NCI-H526 (cell line): ENCODE measurements at regions not wholly inside any gene's neighbourhood (a gene's known extent, or its start where the extent isn't known, plus 50 kb on each side); places are given as distances from the start of the nearest gene placed in this dataset.

ENCODE experiments used
- DNase-seq, 2 experiments: peaks; one replicate each; lab custom pipeline; 2025; lab: John Stamatoyannopoulos, UW

DNA sequence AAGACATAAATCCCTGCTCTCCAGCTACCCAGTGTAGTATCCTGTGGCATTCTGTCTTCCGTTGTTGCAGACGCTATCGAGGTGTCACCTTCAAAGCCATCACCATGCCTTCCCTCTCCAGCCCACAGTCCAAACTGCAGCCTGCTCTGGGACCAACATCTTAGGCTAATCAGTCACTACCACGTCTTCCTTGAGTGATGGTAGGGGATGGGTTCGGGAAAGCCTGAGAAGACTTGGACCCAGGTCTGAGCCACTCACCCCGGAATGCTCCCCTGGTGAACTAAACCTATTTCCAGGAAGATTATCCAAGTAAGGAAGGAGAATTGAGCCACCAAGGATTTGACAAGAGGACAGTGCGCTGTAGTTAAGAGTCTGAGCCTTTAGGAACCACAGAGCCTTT is 52.9 kb upstream of the IRX1 start:
- no peak for DNase-seq

GRCh38 chr5:3542158-3542557 is 53.5 kb upstream of the IRX1 start:
- DNase-seq = no peak

- DNase-seq = no peak
These were observed 56.7 kb upstream of the IRX1 start for GRCh38 chr5:3538886-3539285.

- peak; percentile 8 to 75 for DNase-seq
These were observed 57.7 kb upstream of the IRX1 start for GRCh38 chr5:3537942-3538341.

DNA sequence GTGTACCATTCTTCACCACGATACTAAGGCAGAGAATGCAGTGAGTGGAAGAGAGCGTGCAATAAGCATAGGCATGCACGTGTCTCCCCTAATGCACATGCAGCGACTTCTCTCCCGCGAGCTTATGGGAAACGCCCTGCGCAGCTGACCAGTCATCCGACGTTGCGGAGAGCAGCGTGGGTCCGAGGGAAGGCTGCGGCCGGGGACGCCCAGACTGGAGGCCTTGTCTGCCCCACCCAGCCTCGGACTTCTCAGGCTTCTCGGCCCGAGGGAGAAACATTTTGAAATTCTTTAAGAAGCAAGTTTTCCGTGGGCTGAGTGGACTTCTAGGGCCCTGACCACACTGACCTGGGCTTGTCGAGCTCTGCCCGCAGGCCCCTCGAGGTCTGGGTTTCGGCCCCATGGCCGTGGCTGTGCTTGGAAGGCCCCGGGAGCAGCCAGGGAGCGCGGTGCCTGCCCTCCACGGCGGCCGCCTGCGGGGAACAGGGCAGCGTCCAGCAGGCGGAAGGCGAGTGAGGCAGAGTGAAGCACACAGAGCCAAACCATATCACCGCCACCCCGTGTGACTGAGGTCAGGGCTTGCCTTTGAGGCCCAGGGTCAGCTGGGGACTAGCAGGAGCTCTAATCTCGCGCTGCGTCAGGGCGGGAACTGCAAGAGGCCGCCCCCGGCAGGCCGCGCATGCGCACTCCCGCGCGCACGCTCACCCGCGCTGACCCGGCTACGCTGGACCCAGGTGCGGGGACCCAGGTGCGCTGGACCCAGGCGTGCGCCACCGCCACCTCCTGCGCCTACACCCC is 60.0 kb upstream of the IRX1 start:
- DNase-seq = no peak

GRCh38 chr5:3534997-3535396 is 60.6 kb upstream of the IRX1 start:
- DNase-seq = no peak

- no peak for DNase-seq
These were observed 64.2 kb upstream of the IRX1 start for GRCh38 chr5:3531320-3531986.

GRCh38 chr5:3530251-3530650 is 65.4 kb upstream of the IRX1 start:
- no peak for DNase-seq

GRCh38 chr5:3526551-3527185 is 69.0 kb upstream of the IRX1 start:
- DNase-seq = no peak

DNA sequence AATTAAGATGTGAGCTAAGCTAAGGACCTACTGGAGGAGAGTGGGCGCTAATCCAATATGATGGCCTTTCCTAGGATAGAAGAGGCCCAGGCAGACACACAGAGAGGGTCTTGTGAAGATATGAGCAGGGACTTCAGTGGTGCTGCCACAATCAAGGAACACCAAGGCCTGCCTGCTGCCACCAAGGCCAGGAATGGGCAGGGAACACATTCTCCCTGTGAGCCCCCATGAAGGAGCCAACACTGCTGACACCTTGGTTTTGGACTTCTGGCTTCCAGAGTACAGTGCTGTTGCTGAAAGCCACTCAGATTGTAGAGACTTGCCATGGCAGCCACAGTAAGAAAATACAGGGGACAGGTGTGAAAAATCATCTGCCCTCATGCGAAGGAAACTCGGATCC is 73.1 kb upstream of the IRX1 start:
- DNase-seq = no peak

GRCh38 chr5:3518576-3518975 is 77.1 kb upstream of the IRX1 start:
- DNase-seq = no peak

DNA sequence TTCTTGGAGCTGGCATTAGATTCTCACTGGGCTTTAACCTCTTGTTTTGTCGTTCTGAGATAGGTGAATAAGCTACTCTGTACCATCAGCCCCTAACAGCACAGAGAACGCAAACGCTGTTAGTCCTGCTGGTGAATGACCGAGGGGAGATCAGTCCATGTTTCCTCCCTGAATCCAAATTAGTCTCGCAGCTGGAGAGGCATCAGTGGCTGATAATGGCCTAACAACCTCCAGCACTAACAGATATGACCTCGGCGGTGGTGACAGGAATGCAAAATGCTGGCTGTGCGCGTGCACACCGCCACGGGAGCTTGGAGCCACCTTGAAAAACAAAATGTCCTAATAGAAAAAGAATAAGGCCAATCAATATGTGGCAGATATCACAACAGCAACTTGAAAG is 77.6 kb upstream of the IRX1 start:
- DNase-seq = no peak

GRCh38 chr5:3517348-3517747 is 78.3 kb upstream of the IRX1 start:
- DNase-seq = no peak

- DNase-seq = peak in 1 of 2 experiments; percentile 17
These were observed 83.1 kb upstream of the IRX1 start for GRCh38 chr5:3512361-3513095.

GRCh38 chr5:3511934-3512333 is 83.7 kb upstream of the IRX1 start:
- DNase-seq = peak; percentile 92

- DNase-seq = no peak
These were observed 84.1 kb upstream of the IRX1 start for GRCh38 chr5:3511519-3511918.

- no peak for DNase-seq
These were observed 84.8 kb upstream of the IRX1 start for GRCh38 chr5:3510642-3511417.

DNA sequence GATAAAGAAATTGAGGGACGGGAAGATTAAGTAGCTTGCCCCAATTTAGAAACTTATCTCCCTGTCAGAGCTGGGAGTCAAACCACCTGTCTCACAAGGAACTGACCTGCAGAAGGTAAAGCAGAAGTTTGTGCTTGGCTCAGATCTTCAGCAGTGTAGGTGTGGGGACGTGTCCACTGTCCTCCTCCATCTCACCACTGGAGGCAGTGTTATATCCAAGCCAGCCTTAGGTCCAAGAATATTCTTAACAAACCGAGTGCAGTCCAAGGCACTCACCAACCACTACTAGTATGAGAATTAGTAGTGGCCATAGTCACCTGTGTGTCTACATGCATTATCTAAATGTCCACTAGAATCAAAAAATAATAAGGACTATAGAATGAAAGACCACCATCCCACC is 86.3 kb upstream of the IRX1 start:
- no peak for DNase-seq

GRCh38 chr5:3508395-3508794 is 87.2 kb upstream of the IRX1 start:
- no peak for DNase-seq

GRCh38 chr5:3490957-3491507 is 104.6 kb upstream of the IRX1 start:
- no peak for DNase-seq

GRCh38 chr5:3489239-3489843 is 106.3 kb upstream of the IRX1 start:
- no peak for DNase-seq
